ENCODE measurements at regions not wholly inside any gene's neighbourhood (a gene's known extent, or its start where the extent isn't known, plus 50 kb on each side); places are given as distances from the start of the nearest gene placed in this dataset.

GRCh38 chr10:45093945-45094344, 93.2 kb downstream of the ZNF22 start:
- TF ChIP-seq POLR2A (IDR thresholded peaks at IDR 0.05): no peak
- TF ChIP-seq, protein P1, sequence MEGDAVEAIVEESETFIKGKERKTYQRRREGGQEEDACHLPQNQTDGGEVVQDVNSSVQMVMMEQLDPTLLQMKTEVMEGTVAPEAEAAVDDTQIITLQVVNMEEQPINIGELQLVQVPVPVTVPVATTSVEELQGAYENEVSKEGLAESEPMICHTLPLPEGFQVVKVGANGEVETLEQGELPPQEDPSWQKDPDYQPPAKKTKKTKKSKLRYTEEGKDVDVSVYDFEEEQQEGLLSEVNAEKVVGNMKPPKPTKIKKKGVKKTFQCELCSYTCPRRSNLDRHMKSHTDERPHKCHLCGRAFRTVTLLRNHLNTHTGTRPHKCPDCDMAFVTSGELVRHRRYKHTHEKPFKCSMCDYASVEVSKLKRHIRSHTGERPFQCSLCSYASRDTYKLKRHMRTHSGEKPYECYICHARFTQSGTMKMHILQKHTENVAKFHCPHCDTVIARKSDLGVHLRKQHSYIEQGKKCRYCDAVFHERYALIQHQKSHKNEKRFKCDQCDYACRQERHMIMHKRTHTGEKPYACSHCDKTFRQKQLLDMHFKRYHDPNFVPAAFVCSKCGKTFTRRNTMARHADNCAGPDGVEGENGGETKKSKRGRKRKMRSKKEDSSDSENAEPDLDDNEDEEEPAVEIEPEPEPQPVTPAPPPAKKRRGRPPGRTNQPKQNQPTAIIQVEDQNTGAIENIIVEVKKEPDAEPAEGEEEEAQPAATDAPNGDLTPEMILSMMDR (IDR thresholded peaks at IDR 0.05): no peak

All from lower leg skin (tissue), 3 donors.